B cell (primary cell): ENCODE measurements at regions not wholly inside any gene's neighbourhood (a gene's known extent, or its start where the extent isn't known, plus 50 kb on each side); places are given as distances from the start of the nearest gene placed in this dataset.

ENCODE experiments used
- ATAC-seq: fragments of 200-7000 bp; cut with Tn5 transposase; one replicate; pipeline ENCODE4 v1.10.0; 2021; ENCODE audit warnings: low read depth, mild to moderate bottlenecking, moderate number of reproducible peaks, moderate library complexity
- CTCF ChIA-PET: fragments of 350-600 bp; sonication (Branson Sonifier 250); formaldehyde crosslinking; loops from one replicate; lab custom pipeline; 2021; ENCODE audit warnings: antibody characterized with exemption, inconsistent platforms; lab: Charles Lee
- POLR2A ChIA-PET: fragments of 350-600 bp; sonication (Branson Sonifier 250); formaldehyde crosslinking; loops from one replicate; lab custom pipeline; 2021; ENCODE audit warnings: antibody characterized with exemption; lab: Charles Lee
- DNase-seq: peaks from one replicate; pipeline ENCODE4 v3.0.0; 2013
- H2AFZ ChIP-seq: 2 replicates; pipeline ENCODE4 v1.6.1; 2012; ENCODE audit warnings: mild to moderate bottlenecking, low read depth, low read length; ENCODE audit not compliant: insufficient read depth, poor library complexity, severe bottlenecking
- H3K27ac ChIP-seq, 2 donors: 1 replicate in 1 of 2; 2 replicates in 1 of 2; pipeline ENCODE4 v1.5.1; 2012 to 2013; ENCODE audit warnings: low read length in 2 of 2, mild to moderate bottlenecking in 2 of 2, moderate library complexity in 1 of 2
- H3K27me3 ChIP-seq, 4 experiments: fragments of 200-600 bp in 1 of 4; sonication (generic) in 1 of 4; replicated peaks in 1 of 4; 1 replicate in 2 of 4; 2 replicates in 2 of 4; pipeline versions ENCODE4 v1.6.1 to v1.7.0; 2013 to 2016; ENCODE audit warnings: low read length in 3 of 4, mild to moderate bottlenecking in 2 of 4, mixed read lengths in 1 of 4, moderate library complexity in 1 of 4; ENCODE audit not compliant: insufficient read depth in 4 of 4, control insufficient read depth in 3 of 4; ENCODE audit errors: control extremely low read depth in 1 of 4
- H3K36me3 ChIP-seq, 2 experiments: replicated peaks in 1 of 2; 1 replicate in 1 of 2; 2 replicates in 1 of 2; pipeline versions ENCODE4 v1.6.1 to v1.7.1; 2013; ENCODE audit warnings: low read length in 1 of 2; ENCODE audit not compliant: insufficient read depth in 2 of 2, control insufficient read depth in 1 of 2; ENCODE audit errors: control extremely low read depth in 1 of 2, extremely low read depth in 1 of 2
- H3K4me1 ChIP-seq, 2 donors: fragments of 200-600 bp in 1 of 2; sonication (generic) in 1 of 2; 1 replicate in 1 of 2; 2 replicates in 1 of 2; pipeline versions ENCODE4 v1.5.1 to v1.6.1; 2013 to 2017; ENCODE audit warnings: low read length in 2 of 2; ENCODE audit not compliant: control insufficient read depth in 2 of 2, insufficient read depth in 2 of 2
- H3K4me2 ChIP-seq: replicated peaks from 2 replicates; pipeline ENCODE3; 2012; ENCODE audit warnings: mild to moderate bottlenecking, low read depth, low read length; ENCODE audit not compliant: poor library complexity, severe bottlenecking
- H3K4me3 ChIP-seq, 5 experiments: fragments of 200-600 bp in 1 of 5; sonication (generic) in 1 of 5; 1 replicate in 3 of 5; 2 replicates in 2 of 5; pipeline versions ENCODE4 v1.5.1 to v1.7.0; 2011 to 2016; ENCODE audit warnings: low read length in 4 of 5, mild to moderate bottlenecking in 4 of 5, low read depth in 2 of 5, control low read depth in 1 of 5, moderate library complexity in 1 of 5; ENCODE audit not compliant: insufficient read depth in 1 of 5; ENCODE audit errors: control extremely low read depth in 1 of 5, extremely low read depth in 1 of 5
- H3K79me2 ChIP-seq: fragments of 200-600 bp; sonication (generic); one replicate; pipeline ENCODE4 v1.6.0; 2016; ENCODE audit warnings: low read length; ENCODE audit not compliant: control insufficient read depth, insufficient read depth
- H3K9ac ChIP-seq: fragments of 200-600 bp; sonication (generic); 2 replicates; pipeline ENCODE4 v1.6.1; 2017; ENCODE audit warnings: mild to moderate bottlenecking, low read length, moderate library complexity
- H3K9me3 ChIP-seq, 3 donors: one replicate each; pipeline versions ENCODE4 v1.6.1 to v1.7.1; 2013; ENCODE audit warnings: low read length in 2 of 3; ENCODE audit not compliant: control insufficient read depth in 2 of 3, insufficient read depth in 1 of 3; ENCODE audit errors: control extremely low read depth in 1 of 3
- H4K20me1 ChIP-seq: 2 replicates; pipeline ENCODE4 v1.6.0; 2012; ENCODE audit warnings: mild to moderate bottlenecking, low read length; ENCODE audit not compliant: insufficient read depth, control insufficient read depth, poor library complexity, severe bottlenecking
- H3K27ac Mint-ChIP-seq: one replicate; pipeline ENCODE4 v1.8.0; 2021; ENCODE audit warnings: mixed read lengths
- H3K27me3 Mint-ChIP-seq: one replicate; pipeline ENCODE4 v1.8.0; 2021; ENCODE audit warnings: mixed read lengths
- H3K4me1 Mint-ChIP-seq: one replicate; pipeline ENCODE4 v1.8.0; 2021; ENCODE audit warnings: mixed read lengths
- H3K4me3 Mint-ChIP-seq: one replicate; pipeline ENCODE4 v1.8.0; 2021; ENCODE audit warnings: mixed read lengths
- H3K9me3 Mint-ChIP-seq: one replicate; pipeline ENCODE4 v1.8.0; 2022; ENCODE audit warnings: mixed read lengths; ENCODE audit not compliant: insufficient read depth
- CTCF ChIP-seq: fragments of 200-600 bp; IDR thresholded peaks from one replicate; pipeline ENCODE4 v1.8.0; 2022; ENCODE audit warnings: antibody characterized with exemption, mild to moderate bottlenecking
- EZH2 ChIP-seq: IDR thresholded peaks from 2 replicates; pipeline ENCODE4 v1.6.1; 2012; ENCODE audit warnings: borderline replicate concordance, low read depth, mild to moderate bottlenecking, moderate library complexity, low read length; ENCODE audit not compliant: insufficient read depth, poor library complexity, severe bottlenecking
- WGBS: methylation state at CpG from one replicate; pipeline ENCODE4 v1.1.5; 2013; ENCODE audit warnings: missing lambda C conversion rate; ENCODE audit not compliant: insufficient coverage; 5-methylcytosine and 5-hydroxymethylcytosine counted together
- intact Hi-C: fragments of 100-400 bp; cut with micrococcal nuclease; formaldehyde crosslinking; loops from one replicate; pipeline ENCODE4 v1.10.0; 2022

GRCh38 chr4:59247032-59247431 lies 1953.1 kb upstream of the ADGRL3 start:
- H3K36me3 ChIP-seq, result no peaks in the 10 kb centered on the region
- no peaks in the 10 kb centered on the region for H3K27me3 Mint-ChIP-seq
- no peak overlapping the region for H3K4me2 ChIP-seq
- H3K4me1 ChIP-seq, result no peaks in the 10 kb centered on the region
- TF ChIP-seq CTCF, result no peak
- TF ChIP-seq EZH2, result no peak
- H3K9ac ChIP-seq, result no peak overlapping the region
- DNase-seq (no peak), ATAC-seq (no peak)
- H3K27me3 ChIP-seq, result no peaks in the 10 kb centered on the region
- H3K4me3 ChIP-seq, result no peak overlapping the region
- no peak overlapping the region for H3K27ac Mint-ChIP-seq
- H3K79me2 ChIP-seq, result no peaks in the 10 kb centered on the region
- no peak overlapping the region for H3K27ac ChIP-seq
- WGBS, result no CpG with 5 or more reads among the region's 1 CpG
- H3K9me3 ChIP-seq, result no peaks in the 10 kb centered on the region
- POLR2A ChIA-PET, result no interaction called here
- CTCF ChIA-PET, result no interaction called here
- H2AFZ ChIP-seq, result no peak overlapping the region
- H3K4me3 Mint-ChIP-seq, result no peak overlapping the region
- intact Hi-C loops, result loop anchor here (5.0 kb wide), 1 partner anchor 955 kb away; no protein-coding TSS in a partner anchor
- no peaks in the 10 kb centered on the region for H4K20me1 ChIP-seq
- H3K9me3 Mint-ChIP-seq, result peaks cover 2% of the 10 kb centered on the region
- no peaks in the 10 kb centered on the region for H3K4me1 Mint-ChIP-seq

GRCh38 chr4:59248313-59248712 lies 1951.8 kb upstream of the ADGRL3 start:
- WGBS, result no CpG with 5 or more reads among the region's 1 CpG

More at GRCh38 chr4:59248313-59248712, 1951.8 kb upstream of the ADGRL3 start:
- H3K4me1 Mint-ChIP-seq, result no peaks in the 10 kb centered on the region
- ChIA-PET POLR2A (no interaction called here), CTCF (no interaction called here)
- no peak overlapping the region for H3K27ac Mint-ChIP-seq
- Histone ChIP-seq H3K4me2 (no peak overlapping the region), H4K20me1 (no peaks in the 10 kb centered on the region), H3K4me1 (no peaks in the 10 kb centered on the region), H3K79me2 (no peaks in the 10 kb centered on the region), H3K9ac (no peak overlapping the region), H2AFZ (no peak overlapping the region), H3K27ac (no peak overlapping the region), H3K9me3 (no peaks in the 10 kb centered on the region), H3K27me3 (no peaks in the 10 kb centered on the region), H3K4me3 (no peak overlapping the region), H3K36me3 (no peaks in the 10 kb centered on the region)
- DNase-seq (no peak), ATAC-seq (no peak)
- no peaks in the 10 kb centered on the region for H3K27me3 Mint-ChIP-seq
- no peak overlapping the region for H3K4me3 Mint-ChIP-seq
- TF ChIP-seq EZH2 (no peak), CTCF (no peak)
- peaks cover 2% of the 10 kb centered on the region for H3K9me3 Mint-ChIP-seq
- intact Hi-C loops, result loop anchor here (5.0 kb wide), 1 partner anchor 954 kb away; no protein-coding TSS in a partner anchor
